ENCODE measurements at regions not wholly inside any gene's neighbourhood (a gene's known extent, or its start where the extent isn't known, plus 50 kb on each side); places are given as distances from the start of the nearest gene placed in this dataset.

DNA sequence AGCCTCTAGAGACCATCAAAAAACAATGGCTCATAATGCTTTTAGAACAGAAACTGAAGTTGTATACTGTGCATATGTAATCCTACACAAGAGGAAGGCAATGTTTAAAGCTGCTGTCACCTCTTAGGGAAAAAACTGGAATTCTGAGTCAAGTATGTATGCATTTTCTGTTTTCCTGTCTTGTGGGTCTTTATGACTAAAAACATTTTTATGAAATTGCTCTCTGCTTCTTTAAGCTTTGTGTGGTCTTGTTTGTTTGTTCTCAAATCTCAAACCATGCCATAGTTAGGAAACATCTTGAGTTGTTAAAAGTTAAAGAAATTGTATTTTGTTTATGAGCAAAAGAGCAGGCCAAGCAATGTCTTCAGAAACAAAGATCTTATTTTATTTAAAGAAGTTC lies 80.9 kb upstream of the SOX2 start:
- Mint-ChIP-seq H3K27me3 (ENCODE audit: low read depth) (no peaks in the 10 kb centered on the region), H3K36me3 (ENCODE audit: low read depth) (peaks cover 4% of the 10 kb centered on the region), H3K4me3 (no peak overlapping the region), H3K27ac (ENCODE audit: unreplicated experiment) (no peak overlapping the region), H3K9me3 (no peaks in the 10 kb centered on the region), H3K4me1 (peaks cover 22% of the 10 kb centered on the region)
- TF ChIP-seq, protein P1, sequence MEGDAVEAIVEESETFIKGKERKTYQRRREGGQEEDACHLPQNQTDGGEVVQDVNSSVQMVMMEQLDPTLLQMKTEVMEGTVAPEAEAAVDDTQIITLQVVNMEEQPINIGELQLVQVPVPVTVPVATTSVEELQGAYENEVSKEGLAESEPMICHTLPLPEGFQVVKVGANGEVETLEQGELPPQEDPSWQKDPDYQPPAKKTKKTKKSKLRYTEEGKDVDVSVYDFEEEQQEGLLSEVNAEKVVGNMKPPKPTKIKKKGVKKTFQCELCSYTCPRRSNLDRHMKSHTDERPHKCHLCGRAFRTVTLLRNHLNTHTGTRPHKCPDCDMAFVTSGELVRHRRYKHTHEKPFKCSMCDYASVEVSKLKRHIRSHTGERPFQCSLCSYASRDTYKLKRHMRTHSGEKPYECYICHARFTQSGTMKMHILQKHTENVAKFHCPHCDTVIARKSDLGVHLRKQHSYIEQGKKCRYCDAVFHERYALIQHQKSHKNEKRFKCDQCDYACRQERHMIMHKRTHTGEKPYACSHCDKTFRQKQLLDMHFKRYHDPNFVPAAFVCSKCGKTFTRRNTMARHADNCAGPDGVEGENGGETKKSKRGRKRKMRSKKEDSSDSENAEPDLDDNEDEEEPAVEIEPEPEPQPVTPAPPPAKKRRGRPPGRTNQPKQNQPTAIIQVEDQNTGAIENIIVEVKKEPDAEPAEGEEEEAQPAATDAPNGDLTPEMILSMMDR (conservative IDR thresholded peaks at IDR 0.05), result no peak
- no peak for DNase-seq (ENCODE audit: low read depth, low spot score)

DNA sequence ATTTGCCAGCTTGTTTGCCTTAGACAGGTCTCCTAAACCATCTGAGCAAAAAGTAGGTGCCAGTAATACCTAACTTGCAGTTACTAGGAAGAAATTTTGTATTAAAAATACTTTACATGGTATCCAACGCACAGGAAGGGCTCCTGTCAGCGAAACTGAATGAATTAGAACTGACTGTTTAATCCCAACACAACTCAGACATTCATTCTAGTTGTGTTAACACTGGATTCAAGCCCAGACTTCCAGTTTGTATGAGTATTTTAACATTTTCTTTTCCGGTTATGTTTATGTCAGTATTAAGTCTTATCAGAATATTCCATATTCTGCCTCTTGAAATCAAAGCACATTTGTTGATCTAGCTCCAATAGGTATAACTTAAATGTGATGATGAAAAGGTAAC lies 82.0 kb upstream of the SOX2 start:
- TF ChIP-seq, protein P1 (conservative IDR thresholded peaks at IDR 0.05), result no peak
- no peak overlapping the region for H3K4me3 Mint-ChIP-seq

DNA sequence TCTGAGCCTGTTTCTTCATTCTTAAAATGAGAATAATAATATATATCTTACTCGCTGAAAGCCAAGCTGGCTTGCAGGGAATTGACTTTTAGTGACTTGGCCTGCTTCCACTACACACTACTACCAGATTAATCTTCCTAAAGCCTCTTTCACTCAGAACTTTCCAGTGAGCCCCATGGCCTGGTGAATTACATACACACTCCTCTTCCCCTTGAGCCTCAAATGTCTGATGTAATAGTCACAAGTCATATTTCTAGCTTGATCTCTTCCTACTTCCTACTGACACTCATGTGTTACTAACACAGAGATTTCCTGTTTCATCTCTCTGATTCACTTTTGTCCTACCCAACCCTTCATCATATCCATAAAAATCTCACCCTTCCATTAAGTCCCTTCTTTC lies 82.7 kb upstream of the SOX2 start:
- Mint-ChIP-seq H3K27ac (ENCODE audit: unreplicated experiment) (peak overlapping the region; percentile 1), H3K27me3 (ENCODE audit: low read depth) (no peaks in the 10 kb centered on the region), H3K36me3 (ENCODE audit: low read depth) (no peaks in the 10 kb centered on the region), H3K9me3 (no peaks in the 10 kb centered on the region), H3K4me3 (no peak overlapping the region), H3K4me1 (peaks cover 36% of the 10 kb centered on the region)
- TF ChIP-seq, protein P1 (conservative IDR thresholded peaks at IDR 0.05), result no peak
- DNase-seq (ENCODE audit: low read depth, low spot score), result no peak

More for the DNA sequence above, 82.0 kb upstream of the SOX2 start:
- Mint-ChIP-seq H3K27me3 (ENCODE audit: low read depth) (no peaks in the 10 kb centered on the region), H3K27ac (ENCODE audit: unreplicated experiment) (no peak overlapping the region), H3K9me3 (no peaks in the 10 kb centered on the region), H3K36me3 (ENCODE audit: low read depth) (no peaks in the 10 kb centered on the region), H3K4me1 (peaks cover 29% of the 10 kb centered on the region)
- no peak for DNase-seq (ENCODE audit: low read depth, low spot score)

DNA sequence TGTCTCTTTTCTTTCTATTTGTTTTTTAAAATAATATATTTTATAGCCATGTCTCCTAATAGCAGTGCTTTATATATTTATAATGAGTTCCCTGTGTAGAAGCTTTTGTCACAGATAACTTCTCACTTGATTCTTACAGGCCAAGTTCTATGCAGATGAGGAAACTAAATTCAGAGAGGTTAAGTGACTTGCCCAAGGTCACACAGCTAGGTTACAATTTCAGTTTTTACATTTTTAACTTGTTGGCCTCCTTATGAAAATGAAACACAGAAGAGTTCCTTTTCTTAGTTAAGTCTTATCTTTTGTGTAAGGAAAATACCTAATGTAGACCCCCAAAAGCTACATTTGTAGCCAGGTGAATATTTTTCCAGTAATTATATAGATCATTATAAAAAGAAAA lies 83.3 kb upstream of the SOX2 start:
- TF ChIP-seq, protein P1 (conservative IDR thresholded peaks at IDR 0.05), result no peak
- Mint-ChIP-seq H3K36me3 (ENCODE audit: low read depth) (no peaks in the 10 kb centered on the region), H3K9me3 (no peaks in the 10 kb centered on the region), H3K4me3 (no peak overlapping the region), H3K4me1 (peaks cover 39% of the 10 kb centered on the region), H3K27ac (ENCODE audit: unreplicated experiment) (no peak overlapping the region), H3K27me3 (ENCODE audit: low read depth) (no peaks in the 10 kb centered on the region)
- DNase-seq (ENCODE audit: low read depth, low spot score), result no peak

DNA sequence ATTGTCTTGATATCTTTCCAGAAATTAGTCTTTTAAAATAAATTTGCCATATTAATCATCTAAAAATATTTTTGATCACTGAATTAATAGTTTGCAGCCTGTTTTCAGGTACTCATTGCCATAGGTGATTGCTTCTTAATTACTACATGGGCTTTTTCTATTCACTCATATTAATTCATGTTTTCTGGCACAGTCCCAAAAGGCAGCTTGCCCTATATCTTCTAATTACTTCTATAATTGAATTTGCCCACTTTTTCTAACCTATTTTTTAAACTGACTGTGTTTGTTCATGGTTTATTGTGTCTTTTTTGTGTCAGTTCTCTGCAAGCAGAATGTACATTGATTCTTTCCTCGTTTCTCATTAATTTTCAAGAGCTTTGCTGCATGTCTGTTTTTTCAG lies 85.7 kb upstream of the SOX2 start:
- Mint-ChIP-seq H3K9me3 (no peaks in the 10 kb centered on the region), H3K36me3 (ENCODE audit: low read depth) (no peaks in the 10 kb centered on the region), H3K27me3 (ENCODE audit: low read depth) (no peaks in the 10 kb centered on the region), H3K4me3 (no peak overlapping the region), H3K4me1 (peaks cover 34% of the 10 kb centered on the region), H3K27ac (ENCODE audit: unreplicated experiment) (no peak overlapping the region)
- DNase-seq (ENCODE audit: low read depth, low spot score), result no peak
- TF ChIP-seq, protein P1 (conservative IDR thresholded peaks at IDR 0.05), result no peak

Data from neural crest cell (in vitro differentiated cells).